Colonic mucosa (tissue), 4 donors: ENCODE measurements at regions not wholly inside any gene's neighbourhood (a gene's known extent, or its start where the extent isn't known, plus 50 kb on each side); places are given as distances from the start of the nearest gene placed in this dataset.

Experiments used
- DNase-seq: peaks from one replicate; pipeline ENCODE4 v3.0.0-alpha.2; 2020
- H3K27ac ChIP-seq: fragments of 200-600 bp; one replicate; pipeline ENCODE4 v1.8.0; 2021
- H3K27me3 ChIP-seq: fragments of 200-600 bp; one replicate; pipeline ENCODE4 v1.8.0; 2021
- H3K36me3 ChIP-seq: fragments of 200-600 bp; one replicate; pipeline ENCODE4 v1.8.0; 2021
- H3K4me1 ChIP-seq: fragments of 200-600 bp; one replicate; pipeline ENCODE4 v1.8.0; 2021; ENCODE audit warnings: mild to moderate bottlenecking
- H3K4me3 ChIP-seq: fragments of 200-600 bp; one replicate; pipeline ENCODE4 v1.8.0; 2021
- H3K9ac ChIP-seq, 2 donors: one replicate each; pipeline ENCODE4 v1.7.0; 2013; ENCODE audit warnings: control low read depth in 2 of 2, low read depth in 2 of 2, low read length in 2 of 2
- H3K9me3 ChIP-seq: fragments of 200-600 bp; one replicate; pipeline ENCODE4 v1.8.0; 2021
- intact Hi-C: fragments of 100-400 bp; cut with DNase I; formaldehyde crosslinking; loops from one replicate; pipeline ENCODE4 v1.14.1; 2022
- TF ChIP-seq, protein P1 (sequence below): fragments of 200-600 bp; IDR thresholded peaks from one replicate; pipeline ENCODE4 v1.8.0; 2022; ENCODE audit warnings: antibody characterized with exemption, mild to moderate bottlenecking
- donor health status: healthy.
- donor health status: DM: no; HTN: no; CAD: no.
- donor health status: DM: no; HTN: no; CAD: no.

- Histone ChIP-seq H3K27ac (no peak overlapping the region), H3K27me3 (no peaks in the 10 kb centered on the region), H3K4me1 (peaks cover 7% of the 10 kb centered on the region), H3K9me3 (no peaks in the 10 kb centered on the region), H3K9ac (no peak overlapping the region), H3K4me3 (no peak overlapping the region), H3K36me3 (no peaks in the 10 kb centered on the region)
- TF ChIP-seq, protein P1, sequence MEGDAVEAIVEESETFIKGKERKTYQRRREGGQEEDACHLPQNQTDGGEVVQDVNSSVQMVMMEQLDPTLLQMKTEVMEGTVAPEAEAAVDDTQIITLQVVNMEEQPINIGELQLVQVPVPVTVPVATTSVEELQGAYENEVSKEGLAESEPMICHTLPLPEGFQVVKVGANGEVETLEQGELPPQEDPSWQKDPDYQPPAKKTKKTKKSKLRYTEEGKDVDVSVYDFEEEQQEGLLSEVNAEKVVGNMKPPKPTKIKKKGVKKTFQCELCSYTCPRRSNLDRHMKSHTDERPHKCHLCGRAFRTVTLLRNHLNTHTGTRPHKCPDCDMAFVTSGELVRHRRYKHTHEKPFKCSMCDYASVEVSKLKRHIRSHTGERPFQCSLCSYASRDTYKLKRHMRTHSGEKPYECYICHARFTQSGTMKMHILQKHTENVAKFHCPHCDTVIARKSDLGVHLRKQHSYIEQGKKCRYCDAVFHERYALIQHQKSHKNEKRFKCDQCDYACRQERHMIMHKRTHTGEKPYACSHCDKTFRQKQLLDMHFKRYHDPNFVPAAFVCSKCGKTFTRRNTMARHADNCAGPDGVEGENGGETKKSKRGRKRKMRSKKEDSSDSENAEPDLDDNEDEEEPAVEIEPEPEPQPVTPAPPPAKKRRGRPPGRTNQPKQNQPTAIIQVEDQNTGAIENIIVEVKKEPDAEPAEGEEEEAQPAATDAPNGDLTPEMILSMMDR = no peak
- intact Hi-C loops = no loop called here
- DNase-seq = no peak
These were observed 447.6 kb upstream of the ID2 start for GRCh38 chr2:8234253-8234652.

DNA sequence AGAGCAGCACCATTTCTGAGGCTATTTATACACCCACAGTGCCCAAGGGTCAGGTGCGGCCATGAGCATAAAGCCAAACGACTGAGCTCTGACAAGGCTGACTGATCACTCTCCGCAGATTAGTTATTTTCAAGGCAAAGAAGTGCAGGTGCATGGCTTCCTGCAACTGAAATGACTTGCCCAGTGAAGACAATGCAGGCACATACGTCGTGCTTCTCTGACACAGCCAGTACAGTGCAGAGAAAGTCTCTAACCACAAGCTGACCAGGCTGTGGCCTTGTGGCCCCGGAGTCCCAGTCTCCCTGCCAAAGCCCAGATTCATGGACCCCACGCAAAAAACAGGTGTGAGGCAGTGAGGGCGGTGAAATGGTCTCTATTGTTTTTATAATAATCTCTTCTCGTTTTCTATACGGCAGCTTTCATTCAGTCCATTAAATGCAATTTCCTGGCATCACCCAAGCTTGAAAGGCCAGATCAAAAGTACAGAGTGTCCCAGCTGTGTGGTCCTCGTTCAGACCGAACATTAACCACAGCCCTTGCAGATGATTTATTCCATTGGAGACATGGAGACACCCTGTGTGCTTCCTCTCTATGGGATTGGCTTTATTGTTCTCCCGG, 447.0 kb upstream of the ID2 start:
- no peak for DNase-seq
- intact Hi-C loops = no loop called here
- peaks cover 7% of the 10 kb centered on the region for H3K4me1 ChIP-seq
- no peaks in the 10 kb centered on the region for H3K9me3 ChIP-seq
- no peak overlapping the region for H3K9ac ChIP-seq
- no peaks in the 10 kb centered on the region for H3K36me3 ChIP-seq
- TF ChIP-seq, protein P1 = no peak
- H3K4me3 ChIP-seq = no peak overlapping the region
- H3K27me3 ChIP-seq = no peaks in the 10 kb centered on the region
- H3K27ac ChIP-seq = no peak overlapping the region

DNA sequence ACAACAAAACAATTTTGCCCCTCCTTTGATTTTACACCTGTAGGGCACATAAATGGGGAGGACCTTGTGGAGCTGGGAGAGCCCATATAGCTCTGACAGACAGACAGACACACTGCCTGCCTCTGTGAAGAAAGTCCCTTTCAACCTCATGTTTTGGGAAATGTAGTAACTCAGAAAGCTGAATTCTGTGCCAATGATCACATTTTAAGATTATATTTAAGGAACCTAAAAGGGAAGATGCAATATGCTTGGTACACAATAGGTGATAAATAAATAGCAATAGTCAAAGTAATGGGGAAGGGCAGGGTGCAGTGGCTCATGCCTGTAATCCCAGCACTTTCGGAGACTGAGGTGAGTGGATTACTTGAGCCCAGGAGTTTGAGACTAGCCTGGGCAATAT, 446.4 kb upstream of the ID2 start:
- H3K27me3 ChIP-seq = no peaks in the 10 kb centered on the region
- no peak overlapping the region for H3K9ac ChIP-seq
- peaks cover 7% of the 10 kb centered on the region for H3K4me1 ChIP-seq
- H3K36me3 ChIP-seq = no peaks in the 10 kb centered on the region
- intact Hi-C loops = no loop called here
- no peak overlapping the region for H3K4me3 ChIP-seq
- no peak overlapping the region for H3K27ac ChIP-seq
- DNase-seq = no peak
- TF ChIP-seq, protein P1 = no peak
- no peaks in the 10 kb centered on the region for H3K9me3 ChIP-seq

- DNase-seq = no peak
- Histone ChIP-seq H3K27me3 (no peaks in the 10 kb centered on the region), H3K27ac (no peak overlapping the region), H3K9ac (no peak overlapping the region), H3K4me3 (no peak overlapping the region), H3K36me3 (no peaks in the 10 kb centered on the region), H3K9me3 (no peaks in the 10 kb centered on the region), H3K4me1 (peaks cover 7% of the 10 kb centered on the region)
- intact Hi-C loops = no loop called here
- TF ChIP-seq, protein P1 = no peak
These were observed 445.5 kb upstream of the ID2 start for GRCh38 chr2:8236391-8236790.

DNA sequence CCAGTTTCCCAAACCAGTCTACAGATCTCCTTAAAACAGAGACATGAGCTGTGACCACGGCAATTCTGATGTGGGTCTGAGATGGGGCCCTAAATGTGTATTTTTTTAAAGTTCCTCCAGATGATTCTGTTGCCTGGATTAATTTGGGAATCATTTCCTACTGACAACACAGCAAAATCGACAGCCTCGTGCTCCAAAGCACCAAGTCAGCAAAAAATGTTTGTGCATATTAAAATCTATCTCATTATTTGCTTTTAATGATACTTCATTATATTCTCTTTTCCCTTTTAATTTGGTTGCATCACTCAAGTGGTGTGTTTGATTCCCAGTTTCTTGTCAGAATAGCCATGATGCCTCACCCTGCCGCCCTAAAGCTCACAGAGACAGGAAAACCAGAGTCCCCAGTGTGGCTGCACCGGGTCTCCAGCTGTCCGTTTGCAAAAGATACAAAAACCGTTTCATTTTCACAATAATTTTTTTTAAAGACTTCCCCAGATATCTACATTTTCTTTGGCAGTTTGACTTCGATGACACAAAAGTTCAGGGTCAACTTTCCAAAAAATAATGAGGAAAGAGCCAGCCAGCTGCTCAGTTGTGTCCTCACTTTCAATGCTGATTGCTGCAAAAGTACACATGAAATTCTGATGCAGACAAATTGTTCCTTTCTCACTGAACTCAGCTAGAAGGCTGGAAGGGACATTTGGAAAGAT, 443.2 kb upstream of the ID2 start:
- DNase-seq = no peak
- intact Hi-C loops = no loop called here
- Histone ChIP-seq H3K9me3 (no peaks in the 10 kb centered on the region), H3K36me3 (no peaks in the 10 kb centered on the region), H3K9ac (no peak overlapping the region), H3K4me3 (no peak overlapping the region), H3K4me1 (peaks cover 7% of the 10 kb centered on the region), H3K27ac (no peak overlapping the region), H3K27me3 (no peaks in the 10 kb centered on the region)
- TF ChIP-seq, protein P1 = no peak
